ENCODE measurements at regions not wholly inside any gene's neighbourhood (a gene's known extent, or its start where the extent isn't known, plus 50 kb on each side); places are given as distances from the start of the nearest gene placed in this dataset.

GRCh38 chr4:166309286-166309685 is 436.2 kb downstream of the TLL1 start:
- intact Hi-C loops (cut with DNase I), result no loop called here
- Histone ChIP-seq H3K4me1 (no peaks in the 10 kb centered on the region), H3K36me3 (no peaks in the 10 kb centered on the region), H3K4me3 (no peak overlapping the region), H3K27ac (no peak overlapping the region), H3K9me3 (peaks cover 0 to 2% (median 0%) of the 10 kb centered on the region in 4 donors), H3K27me3 (no peaks in the 10 kb centered on the region)
- no peak for DNase-seq
- 83 to 85% methylated on average over 3 of the region's 3 CpGs for WGBS, 2 donors
- TF ChIP-seq POLR2AphosphoS5 (IDR thresholded peaks at IDR 0.05) (no peak), POLR2A (IDR thresholded peaks at IDR 0.05) (no peak), EP300 (IDR thresholded peaks at IDR 0.05) (no peak)
- TF ChIP-seq, protein P1, sequence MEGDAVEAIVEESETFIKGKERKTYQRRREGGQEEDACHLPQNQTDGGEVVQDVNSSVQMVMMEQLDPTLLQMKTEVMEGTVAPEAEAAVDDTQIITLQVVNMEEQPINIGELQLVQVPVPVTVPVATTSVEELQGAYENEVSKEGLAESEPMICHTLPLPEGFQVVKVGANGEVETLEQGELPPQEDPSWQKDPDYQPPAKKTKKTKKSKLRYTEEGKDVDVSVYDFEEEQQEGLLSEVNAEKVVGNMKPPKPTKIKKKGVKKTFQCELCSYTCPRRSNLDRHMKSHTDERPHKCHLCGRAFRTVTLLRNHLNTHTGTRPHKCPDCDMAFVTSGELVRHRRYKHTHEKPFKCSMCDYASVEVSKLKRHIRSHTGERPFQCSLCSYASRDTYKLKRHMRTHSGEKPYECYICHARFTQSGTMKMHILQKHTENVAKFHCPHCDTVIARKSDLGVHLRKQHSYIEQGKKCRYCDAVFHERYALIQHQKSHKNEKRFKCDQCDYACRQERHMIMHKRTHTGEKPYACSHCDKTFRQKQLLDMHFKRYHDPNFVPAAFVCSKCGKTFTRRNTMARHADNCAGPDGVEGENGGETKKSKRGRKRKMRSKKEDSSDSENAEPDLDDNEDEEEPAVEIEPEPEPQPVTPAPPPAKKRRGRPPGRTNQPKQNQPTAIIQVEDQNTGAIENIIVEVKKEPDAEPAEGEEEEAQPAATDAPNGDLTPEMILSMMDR (IDR thresholded peaks at IDR 0.05), result no peak

DNA sequence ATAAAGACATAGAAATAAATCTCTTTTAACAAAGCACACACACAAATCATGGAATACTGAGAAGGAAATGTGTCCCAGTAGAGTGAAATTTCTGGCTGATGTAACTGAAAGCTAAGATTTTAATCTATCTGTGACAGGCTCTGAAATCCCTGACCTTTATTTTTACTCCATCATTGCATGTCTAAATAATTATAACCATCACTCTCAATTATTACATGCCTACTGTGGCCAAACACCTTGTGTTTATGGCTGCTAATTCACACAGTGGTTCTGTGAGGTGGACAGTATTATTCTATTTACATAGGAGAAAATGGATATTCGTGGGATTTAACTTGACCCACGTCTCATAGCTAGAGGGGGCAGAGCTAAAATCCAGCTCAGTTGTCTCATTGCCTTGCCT is 438.1 kb downstream of the TLL1 start:
- no peak for DNase-seq
- intact Hi-C loops (cut with DNase I), result no loop called here
- H3K4me3 ChIP-seq, result no peak overlapping the region
- H3K9me3 ChIP-seq, result no peaks in the 10 kb centered on the region
- WGBS, 2 donors, result 28 to 61% methylated on average over 2 of the region's 2 CpGs
- H3K4me1 ChIP-seq, result no peaks in the 10 kb centered on the region
- no peaks in the 10 kb centered on the region for H3K36me3 ChIP-seq
- no peak for TF ChIP-seq POLR2A (IDR thresholded peaks at IDR 0.05)
- TF ChIP-seq, protein P1 (IDR thresholded peaks at IDR 0.05), result no peak
- no peak for TF ChIP-seq EP300 (IDR thresholded peaks at IDR 0.05)
- no peaks in the 10 kb centered on the region for H3K27me3 ChIP-seq
- H3K27ac ChIP-seq, result no peak overlapping the region

- intact Hi-C loops (cut with DNase I), result no loop called here
- H3K4me1 ChIP-seq, result no peaks in the 10 kb centered on the region
Observed at GRCh38 chr4:166312166-166312565, 439.1 kb downstream of the TLL1 start.

DNA sequence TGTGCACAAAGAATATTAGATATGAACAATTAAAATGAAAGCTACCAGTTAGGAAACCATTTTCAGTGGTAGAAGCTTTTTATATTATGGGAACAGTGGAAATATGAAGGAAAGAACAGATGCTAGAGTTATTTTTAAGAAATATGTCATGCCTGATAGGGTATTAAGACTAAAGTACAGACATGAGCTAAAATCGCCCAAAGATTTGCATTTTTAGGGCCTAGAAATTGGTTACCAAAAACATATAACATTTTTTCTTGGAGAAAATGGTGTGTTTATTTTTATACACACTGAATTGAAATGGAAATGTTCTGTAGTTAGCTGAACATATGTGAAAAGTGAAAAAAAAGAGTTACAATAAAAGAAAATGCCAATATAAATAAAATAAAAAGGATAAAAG is 441.9 kb downstream of the TLL1 start:
- H3K27ac ChIP-seq, result no peak overlapping the region
- WGBS, 2 donors, result 72 to 79% methylated on average over 1 of the region's 1 CpG
- TF ChIP-seq POLR2AphosphoS5 (IDR thresholded peaks at IDR 0.05) (no peak), POLR2A (IDR thresholded peaks at IDR 0.05) (no peak), EP300 (IDR thresholded peaks at IDR 0.05) (no peak)
- TF ChIP-seq, protein P1 (IDR thresholded peaks at IDR 0.05), result no peak
- no peak for DNase-seq
- H3K27me3 ChIP-seq, result no peaks in the 10 kb centered on the region
- intact Hi-C loops (cut with DNase I), result no loop called here
- no peaks in the 10 kb centered on the region for H3K36me3 ChIP-seq
- H3K9me3 ChIP-seq, result no peaks in the 10 kb centered on the region
- no peak overlapping the region for H3K4me3 ChIP-seq
- H3K4me1 ChIP-seq, result no peaks in the 10 kb centered on the region

More at GRCh38 chr4:166312166-166312565, 439.1 kb downstream of the TLL1 start:
- H3K9me3 ChIP-seq, result no peaks in the 10 kb centered on the region
- no peak overlapping the region for H3K4me3 ChIP-seq
- H3K27me3 ChIP-seq, result no peaks in the 10 kb centered on the region
- no peak overlapping the region for H3K27ac ChIP-seq
- H3K36me3 ChIP-seq, result no peaks in the 10 kb centered on the region
- DNase-seq, result no peak
- TF ChIP-seq POLR2AphosphoS5 (IDR thresholded peaks at IDR 0.05) (no peak), EP300 (IDR thresholded peaks at IDR 0.05) (no peak), POLR2A (IDR thresholded peaks at IDR 0.05) (no peak)
- TF ChIP-seq, protein P1 (IDR thresholded peaks at IDR 0.05), result no peak

DNA sequence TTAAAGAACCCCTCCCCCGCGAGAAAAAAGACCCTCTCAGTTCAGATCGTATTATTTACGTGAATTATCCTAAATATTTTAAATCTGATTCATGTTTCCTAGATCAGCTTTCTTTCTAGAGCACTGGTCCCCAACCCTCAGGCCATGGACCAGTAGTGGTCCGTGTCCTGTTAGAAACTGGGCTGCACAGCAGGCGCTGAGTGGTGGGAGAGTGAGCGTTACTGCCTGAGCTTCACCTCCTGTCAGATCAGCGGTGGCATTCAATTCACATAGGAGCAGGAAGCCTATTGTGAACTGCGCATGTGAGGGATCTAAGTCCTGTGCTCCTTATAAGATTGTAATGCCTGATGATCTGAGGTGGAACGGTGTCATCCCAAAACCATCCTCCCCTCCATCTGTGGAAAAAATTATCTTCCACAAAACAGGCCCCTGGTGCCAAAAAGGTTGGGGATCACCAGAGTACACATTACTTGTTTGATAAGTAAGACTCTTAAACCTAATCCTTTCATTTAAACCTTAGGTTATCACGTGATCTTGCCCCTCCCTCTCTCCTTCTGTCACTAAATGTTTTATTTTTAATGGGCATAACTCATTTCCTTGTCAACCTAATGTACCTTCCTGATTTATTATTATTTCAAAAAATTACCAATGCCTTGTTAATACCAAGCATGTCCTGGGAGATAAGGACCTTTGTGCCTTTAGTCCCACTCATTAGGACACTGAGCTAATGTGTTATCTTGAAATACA is 442.9 kb downstream of the TLL1 start:
- H3K4me1 ChIP-seq, result no peaks in the 10 kb centered on the region
- intact Hi-C loops (cut with DNase I), result no loop called here
- H3K27me3 ChIP-seq, result no peaks in the 10 kb centered on the region
- TF ChIP-seq, protein P1 (IDR thresholded peaks at IDR 0.05), result no peak
- no peak overlapping the region for H3K27ac ChIP-seq
- H3K9me3 ChIP-seq, result no peaks in the 10 kb centered on the region
- H3K36me3 ChIP-seq, result no peaks in the 10 kb centered on the region
- H3K4me3 ChIP-seq, result no peak overlapping the region
- no peak for DNase-seq
- WGBS, 2 donors, result 86 to 92% methylated on average over 11 of the region's 11 CpGs

All from sigmoid colon (tissue), 6 donors.